Heart left ventricle (tissue), 16 donors: ENCODE measurements at regions not wholly inside any gene's neighbourhood (a gene's known extent, or its start where the extent isn't known, plus 50 kb on each side); places are given as distances from the start of the nearest gene placed in this dataset.

Experiments used
- ATAC-seq, 4 donors: fragments of 200-7000 bp; cut with Tn5 transposase; one replicate each; pipeline ENCODE4 v1.9.1; 2020 to 2022; ENCODE audit warnings: moderate library complexity in 4 of 4, mild to moderate bottlenecking in 3 of 4, moderate number of reproducible peaks in 1 of 4
- DNase-seq, 5 donors: peaks; one replicate each; pipeline ENCODE4 v3.0.0-alpha.2; 2020
- H3K27ac ChIP-seq, 12 donors: fragments of 200-600 bp; sonication (generic) in 4 of 12; one replicate each; pipeline versions ENCODE4 v1.5.0 to v1.8.0; 2016 to 2022; ENCODE audit warnings: mild to moderate bottlenecking in 2 of 12
- H3K27me3 ChIP-seq, 9 donors: fragments of 200-600 bp; sonication (generic) in 2 of 9; one replicate each; pipeline versions ENCODE4 v1.5.1 to v1.8.0; 2016 to 2022; ENCODE audit warnings: mild to moderate bottlenecking in 3 of 9
- H3K36me3 ChIP-seq, 9 donors: fragments of 200-600 bp; sonication (generic) in 2 of 9; one replicate each; pipeline versions ENCODE4 v1.5.0 to v1.8.0; 2018 to 2022; ENCODE audit warnings: mild to moderate bottlenecking in 2 of 9
- H3K4me1 ChIP-seq, 12 donors: fragments of 200-600 bp; sonication (generic) in 4 of 12; one replicate each; pipeline versions ENCODE4 v1.5.0 to v1.8.0; 2016 to 2022; ENCODE audit warnings: mild to moderate bottlenecking in 3 of 12
- H3K4me3 ChIP-seq, 12 donors: fragments of 200-600 bp; sonication (generic) in 4 of 12; one replicate each; pipeline versions ENCODE4 v1.5.0 to v1.8.0; 2017 to 2022; ENCODE audit warnings: mild to moderate bottlenecking in 9 of 12, moderate library complexity in 4 of 12
- H3K9me3 ChIP-seq, 12 donors: fragments of 200-600 bp; sonication (generic) in 4 of 12; one replicate each; pipeline versions ENCODE4 v1.5.0 to v1.8.0; 2016 to 2022; ENCODE audit warnings: mild to moderate bottlenecking in 1 of 12
- CTCF ChIP-seq, 12 donors: fragments of 200-600 bp; sonication (generic) in 4 of 12; IDR thresholded peaks; one replicate each; pipeline versions ENCODE4 v1.5.0 to v1.8.0; 2018 to 2022; ENCODE audit warnings: antibody characterized with exemption in 12 of 12, mild to moderate bottlenecking in 5 of 12
- POLR2A ChIP-seq, 2 donors: fragments of 450-650 bp; IDR thresholded peaks; one replicate each; pipeline ENCODE4 v1.6.1; 2017; ENCODE audit warnings: antibody characterized with exemption in 2 of 2, mild to moderate bottlenecking in 2 of 2, moderate library complexity in 2 of 2
- WGBS, 4 donors: extraction: QIAGEN DNeasy Blood & Tissue Kit in 2 of 4; methylation state at CpG; one replicate each; pipeline versions ENCODE4 v1.1.5 to v1.1.7; 2013 to 2018; 5-methylcytosine and 5-hydroxymethylcytosine counted together
- intact Hi-C, 10 donors: fragments of 100-400 bp; cut with DNase I; formaldehyde crosslinking; loops; one replicate each; pipeline versions ENCODE4 v1.11.1 to v1.14.2; 2022
- donor health status: ischemic (EF 13 %, LVEDD 7.1; RV severe dilation, severe dysfunction).
- donor health status: healthy with polysubstance abuse.
- donor health status: DM: no; HTN: yes; CAD: no.
- donor health status: DM: no; HTN: no; CAD: no.
- donor health status: ischemic (EF 25% LVEDD 6.9; RV normal size, moderate dysfunction).
- donor health status: ischemic (EF 25% LVEDD 5.7; RV mildly dilated, moderate dysfunction).
- donor health status: healthy.
- donor health status: DM: yes; HTN: yes; CAD: no.
- donor health status: ischemic (EF 35%, LVEDD 5.7; RV mildly dilated, moderate dysfunction).
- donor health status: nonischemic (EF 11% LVEDD 7.7; RV severe dilation, severe dysfunction).
- donor health status: DM: yes; HTN: yes; CAD: no.
- donor health status: PGD.
- donor health status: ischemic (EF 29% LVEDD 5.4; RV normal size, mild dysfunction).
- donor health status: nonischemic (EF 23%, LVEDD 6.1; RV moderate dilation, normal function).

GRCh38 chr11:37947821-37948220, 1349.8 kb upstream of the RAG2 start:
- H3K27me3 ChIP-seq: no peaks in the 10 kb centered on the region
- no peak overlapping the region for H3K4me3 ChIP-seq
- H3K4me1 ChIP-seq: no peaks in the 10 kb centered on the region
- H3K36me3 ChIP-seq: no peaks in the 10 kb centered on the region
- no peak for TF ChIP-seq POLR2A (IDR thresholded peaks at IDR 0.05)
- no peak for TF ChIP-seq CTCF (IDR thresholded peaks at IDR 0.05)
- peaks cover 0 to 23% (median 11%) of the 10 kb centered on the region in 12 donors for H3K9me3 ChIP-seq
- 72 to 80% (median 76%) methylated on average over 3 of the region's 3 CpGs for WGBS, 4 donors
- H3K27ac ChIP-seq: no peak overlapping the region
- no peak for ATAC-seq
- intact Hi-C loops: loop anchor here in 6 of 10 donors (5.0 to 10.0 kb wide), 2 partner anchors 844 to 847 kb away; no protein-coding TSS in a partner anchor
- DNase-seq: no peak

- Histone ChIP-seq H3K4me1 (no peaks in the 10 kb centered on the region), H3K36me3 (no peaks in the 10 kb centered on the region), H3K4me3 (no peak overlapping the region), H3K27ac (no peak overlapping the region), H3K27me3 (no peaks in the 10 kb centered on the region), H3K9me3 (peaks cover 0 to 23% (median 11%) of the 10 kb centered on the region in 12 donors)
- intact Hi-C loops: loop anchor here in 6 of 10 donors (5.0 to 10.0 kb wide), 2 partner anchors 846 to 849 kb away; no protein-coding TSS in a partner anchor
- WGBS, 4 donors: 47 to 71% (median 55%) methylated on average over 4 of the region's 4 CpGs
- TF ChIP-seq POLR2A (IDR thresholded peaks at IDR 0.05) (no peak), CTCF (IDR thresholded peaks at IDR 0.05) (peak; percentile 28 to 63 (median 47))
- DNase-seq (no peak), ATAC-seq (peak in 2 of 4 donors; percentile 15 to 26)
Observed at GRCh38 chr11:37946155-37946766, 1348.2 kb upstream of the RAG2 start.

GRCh38 chr11:37942081-37942480, 1344.0 kb upstream of the RAG2 start:
- intact Hi-C loops: loop anchor here in 3 of 10 donors (10.0 kb wide), 1 partner anchor 853 kb away; no protein-coding TSS in a partner anchor
- peaks cover 0 to 23% (median 11%) of the 10 kb centered on the region in 12 donors for H3K9me3 ChIP-seq
- H3K27ac ChIP-seq: no peak overlapping the region
- TF ChIP-seq CTCF (IDR thresholded peaks at IDR 0.05) (no peak), POLR2A (IDR thresholded peaks at IDR 0.05) (no peak)
- no peaks in the 10 kb centered on the region for H3K4me1 ChIP-seq
- 55 to 61% (median 60%) methylated on average over 2 of the region's 2 CpGs for WGBS, 4 donors
- H3K4me3 ChIP-seq: no peak overlapping the region
- no peak for DNase-seq
- no peaks in the 10 kb centered on the region for H3K36me3 ChIP-seq
- no peaks in the 10 kb centered on the region for H3K27me3 ChIP-seq
- ATAC-seq: no peak

GRCh38 chr11:37929100-37929653, 1331.1 kb upstream of the RAG2 start:
- ATAC-seq: no peak
- no peak overlapping the region for H3K27ac ChIP-seq
- TF ChIP-seq CTCF (IDR thresholded peaks at IDR 0.05): no peak
- TF ChIP-seq POLR2A (IDR thresholded peaks at IDR 0.05): no peak
- 81 to 91% (median 85%) methylated on average over 3 of the region's 3 CpGs for WGBS, 4 donors
- H3K9me3 ChIP-seq: peaks cover 0 to 11% (median 0%) of the 10 kb centered on the region in 12 donors
- H3K4me3 ChIP-seq: no peak overlapping the region
- H3K36me3 ChIP-seq: no peaks in the 10 kb centered on the region
- intact Hi-C loops: no loop called here
- H3K4me1 ChIP-seq: peaks cover 0 to 10% (median 0%) of the 10 kb centered on the region in 12 donors
- no peak for DNase-seq
- H3K27me3 ChIP-seq: no peaks in the 10 kb centered on the region
